SK-N-SH (cell line): ENCODE measurements at regions not wholly inside any gene's neighbourhood (a gene's known extent, or its start where the extent isn't known, plus 50 kb on each side); places are given as distances from the start of the nearest gene placed in this dataset.

Source experiments
- CHD2 ChIP-seq: fragments of 150-350 bp; IDR thresholded peaks from 2 replicates; pipeline ENCODE4 v1.6.1; 2018; ENCODE audit warnings: low read length; ENCODE audit not compliant: partially characterized antibody
- FOSL2 ChIP-seq: IDR thresholded peaks from 2 replicates; pipeline ENCODE4 v1.4.0; 2012; ENCODE audit warnings: low read depth, mild to moderate bottlenecking, moderate library complexity, borderline replicate concordance
- FOXJ3 ChIP-seq: sonication (generic); formaldehyde crosslinking; IDR thresholded peaks from 2 replicates; pipeline ENCODE4 v1.5.1; 2020; ENCODE audit warnings: mild to moderate bottlenecking, missing genetic modification reagents
- JUND ChIP-seq: IDR thresholded peaks from 2 replicates; pipeline ENCODE4 v1.4.0; 2012
- MEF2A ChIP-seq: IDR thresholded peaks from 2 replicates; pipeline ENCODE4 v1.4.0; 2012; ENCODE audit warnings: low read depth, borderline replicate concordance
- MXI1 ChIP-seq: IDR thresholded peaks from 2 replicates; pipeline ENCODE4 v1.6.1; 2012; ENCODE audit warnings: mild to moderate bottlenecking, low read depth, low read length, improper control_type of control experiment
- TF ChIP-seq, protein P1 (sequence below): fragments of 200-600 bp; sonication (generic); IDR thresholded peaks from 2 replicates; pipeline ENCODE4 v1.6.1; 2017; ENCODE audit warnings: antibody characterized with exemption, mild to moderate bottlenecking, moderate library complexity
- TF ChIP-seq, protein P2 (sequence below): IDR thresholded peaks from 2 replicates; pipeline ENCODE4 v1.6.1; 2012; ENCODE audit warnings: mild to moderate bottlenecking, low read depth, low read length, moderate library complexity
- TF ChIP-seq, protein P3 (sequence below): IDR thresholded peaks from 2 replicates; pipeline ENCODE4; 2012
- TF ChIP-seq, protein P4 (sequence below): IDR thresholded peaks from 2 replicates; pipeline ENCODE4 v1.4.0; 2012; ENCODE audit warnings: low read depth, borderline replicate concordance
- TF ChIP-seq, protein P5 (sequence below): IDR thresholded peaks from 2 replicates; pipeline ENCODE4 v1.4.0; 2012; ENCODE audit warnings: low read depth

DNA sequence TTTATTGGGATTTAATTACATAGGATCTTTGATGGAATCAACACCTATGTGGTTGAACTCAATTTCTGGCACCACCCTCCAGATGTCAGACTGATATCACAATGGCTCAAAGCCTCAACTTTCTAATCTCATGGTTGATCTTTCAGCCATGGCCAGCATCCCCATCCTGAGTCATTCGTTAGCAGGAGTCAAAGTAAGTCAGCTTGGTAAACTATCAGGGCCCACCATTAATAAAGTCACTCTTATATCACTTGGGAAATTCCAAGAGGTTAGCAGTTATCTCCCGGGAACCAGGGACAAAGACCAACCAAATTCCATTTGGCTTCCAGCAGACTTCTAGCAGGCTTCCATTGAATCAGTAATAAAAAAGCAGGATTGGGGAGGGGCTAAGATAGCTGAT, 50.7 kb upstream of the TNFSF4 start:
- TF ChIP-seq, protein P1, sequence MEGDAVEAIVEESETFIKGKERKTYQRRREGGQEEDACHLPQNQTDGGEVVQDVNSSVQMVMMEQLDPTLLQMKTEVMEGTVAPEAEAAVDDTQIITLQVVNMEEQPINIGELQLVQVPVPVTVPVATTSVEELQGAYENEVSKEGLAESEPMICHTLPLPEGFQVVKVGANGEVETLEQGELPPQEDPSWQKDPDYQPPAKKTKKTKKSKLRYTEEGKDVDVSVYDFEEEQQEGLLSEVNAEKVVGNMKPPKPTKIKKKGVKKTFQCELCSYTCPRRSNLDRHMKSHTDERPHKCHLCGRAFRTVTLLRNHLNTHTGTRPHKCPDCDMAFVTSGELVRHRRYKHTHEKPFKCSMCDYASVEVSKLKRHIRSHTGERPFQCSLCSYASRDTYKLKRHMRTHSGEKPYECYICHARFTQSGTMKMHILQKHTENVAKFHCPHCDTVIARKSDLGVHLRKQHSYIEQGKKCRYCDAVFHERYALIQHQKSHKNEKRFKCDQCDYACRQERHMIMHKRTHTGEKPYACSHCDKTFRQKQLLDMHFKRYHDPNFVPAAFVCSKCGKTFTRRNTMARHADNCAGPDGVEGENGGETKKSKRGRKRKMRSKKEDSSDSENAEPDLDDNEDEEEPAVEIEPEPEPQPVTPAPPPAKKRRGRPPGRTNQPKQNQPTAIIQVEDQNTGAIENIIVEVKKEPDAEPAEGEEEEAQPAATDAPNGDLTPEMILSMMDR: no peak
- TF ChIP-seq FOXJ3: no peak
- peak; percentile 72 for TF ChIP-seq JUND
- TF ChIP-seq, protein P2, sequence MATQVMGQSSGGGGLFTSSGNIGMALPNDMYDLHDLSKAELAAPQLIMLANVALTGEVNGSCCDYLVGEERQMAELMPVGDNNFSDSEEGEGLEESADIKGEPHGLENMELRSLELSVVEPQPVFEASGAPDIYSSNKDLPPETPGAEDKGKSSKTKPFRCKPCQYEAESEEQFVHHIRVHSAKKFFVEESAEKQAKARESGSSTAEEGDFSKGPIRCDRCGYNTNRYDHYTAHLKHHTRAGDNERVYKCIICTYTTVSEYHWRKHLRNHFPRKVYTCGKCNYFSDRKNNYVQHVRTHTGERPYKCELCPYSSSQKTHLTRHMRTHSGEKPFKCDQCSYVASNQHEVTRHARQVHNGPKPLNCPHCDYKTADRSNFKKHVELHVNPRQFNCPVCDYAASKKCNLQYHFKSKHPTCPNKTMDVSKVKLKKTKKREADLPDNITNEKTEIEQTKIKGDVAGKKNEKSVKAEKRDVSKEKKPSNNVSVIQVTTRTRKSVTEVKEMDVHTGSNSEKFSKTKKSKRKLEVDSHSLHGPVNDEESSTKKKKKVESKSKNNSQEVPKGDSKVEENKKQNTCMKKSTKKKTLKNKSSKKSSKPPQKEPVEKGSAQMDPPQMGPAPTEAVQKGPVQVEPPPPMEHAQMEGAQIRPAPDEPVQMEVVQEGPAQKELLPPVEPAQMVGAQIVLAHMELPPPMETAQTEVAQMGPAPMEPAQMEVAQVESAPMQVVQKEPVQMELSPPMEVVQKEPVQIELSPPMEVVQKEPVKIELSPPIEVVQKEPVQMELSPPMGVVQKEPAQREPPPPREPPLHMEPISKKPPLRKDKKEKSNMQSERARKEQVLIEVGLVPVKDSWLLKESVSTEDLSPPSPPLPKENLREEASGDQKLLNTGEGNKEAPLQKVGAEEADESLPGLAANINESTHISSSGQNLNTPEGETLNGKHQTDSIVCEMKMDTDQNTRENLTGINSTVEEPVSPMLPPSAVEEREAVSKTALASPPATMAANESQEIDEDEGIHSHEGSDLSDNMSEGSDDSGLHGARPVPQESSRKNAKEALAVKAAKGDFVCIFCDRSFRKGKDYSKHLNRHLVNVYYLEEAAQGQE: no peak
- TF ChIP-seq FOSL2: peak; percentile 59
- TF ChIP-seq MEF2A: peak; percentile 19; the same call in 1 of the 2 replicates
- TF ChIP-seq, protein P3, sequence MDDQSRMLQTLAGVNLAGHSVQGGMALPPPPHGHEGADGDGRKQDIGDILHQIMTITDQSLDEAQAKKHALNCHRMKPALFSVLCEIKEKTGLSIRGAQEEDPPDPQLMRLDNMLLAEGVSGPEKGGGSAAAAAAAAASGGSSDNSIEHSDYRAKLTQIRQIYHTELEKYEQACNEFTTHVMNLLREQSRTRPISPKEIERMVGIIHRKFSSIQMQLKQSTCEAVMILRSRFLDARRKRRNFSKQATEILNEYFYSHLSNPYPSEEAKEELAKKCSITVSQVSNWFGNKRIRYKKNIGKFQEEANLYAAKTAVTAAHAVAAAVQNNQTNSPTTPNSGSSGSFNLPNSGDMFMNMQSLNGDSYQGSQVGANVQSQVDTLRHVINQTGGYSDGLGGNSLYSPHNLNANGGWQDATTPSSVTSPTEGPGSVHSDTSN: peak; percentile 70
- TF ChIP-seq, protein P4, sequence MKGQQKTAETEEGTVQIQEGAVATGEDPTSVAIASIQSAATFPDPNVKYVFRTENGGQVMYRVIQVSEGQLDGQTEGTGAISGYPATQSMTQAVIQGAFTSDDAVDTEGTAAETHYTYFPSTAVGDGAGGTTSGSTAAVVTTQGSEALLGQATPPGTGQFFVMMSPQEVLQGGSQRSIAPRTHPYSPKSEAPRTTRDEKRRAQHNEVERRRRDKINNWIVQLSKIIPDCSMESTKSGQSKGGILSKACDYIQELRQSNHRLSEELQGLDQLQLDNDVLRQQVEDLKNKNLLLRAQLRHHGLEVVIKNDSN: no peak
- no peak for TF ChIP-seq CHD2
- no peak for TF ChIP-seq MXI1
- TF ChIP-seq, protein P5, sequence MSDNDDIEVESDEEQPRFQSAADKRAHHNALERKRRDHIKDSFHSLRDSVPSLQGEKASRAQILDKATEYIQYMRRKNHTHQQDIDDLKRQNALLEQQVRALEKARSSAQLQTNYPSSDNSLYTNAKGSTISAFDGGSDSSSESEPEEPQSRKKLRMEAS: no peak; the same call in 1 of the 2 replicates
